K562 (cell line): ENCODE measurements at regions not wholly inside any gene's neighbourhood (a gene's known extent, or its start where the extent isn't known, plus 50 kb on each side); places are given as distances from the start of the nearest gene placed in this dataset.

ENCODE experiments used
- ATAC-seq: fragments of 200-7000 bp; cut with Tn5 transposase; 3 replicates; pipeline ENCODE4 v1.9.1; 2020; ENCODE audit warnings: moderate library complexity
- BruUV-seq: library from RNA; stranded (reverse); fragments of 400-500 nt; replicated peaks from 2 replicates; lab custom pipeline; 2021; lab: Mats Ljungman, UMichigan
- CTCF ChIA-PET: fragments of 300-600 bp; formaldehyde crosslinking; extraction: SDS; loops from one replicate; lab custom pipeline; 2021; ENCODE audit warnings: low intra/inter-chr PET ratio; lab: Yijun Ruan, JAX
- POLR2A ChIA-PET: fragments of 300-600, 350-650 bp; sonication (Branson Sonifier 250); formaldehyde crosslinking; extraction: SDS; loops from one replicate; lab custom pipeline; 2021; ENCODE audit warnings: antibody characterized with exemption, inconsistent platforms; lab: Yijun Ruan, JAX
- DNase-seq, 4 experiments: peaks; one replicate each; pipeline versions ENCODE4 v3.0.0 to v3.0.0-alpha.2; 2011 to 2018; ENCODE audit warnings: low spot score in 3 of 4, mixed read lengths in 3 of 4; ENCODE audit errors: extremely low read depth in 1 of 4
- FAIRE-seq: peaks from 2 replicates; lab custom pipeline; 2011; peaks lifted over from hg19 to GRCh38; lab: Jason Lieb, UNC
- H2AFZ ChIP-seq: 2 replicates; pipeline ENCODE4 v1.6.0; 2011; ENCODE audit warnings: low read depth, low read length, control low read depth, inconsistent platforms
- H3K27ac ChIP-seq: fragments of 200-600 bp; 3 replicates; pipeline ENCODE4 v1.8.0; 2011; ENCODE audit warnings: low read depth, mild to moderate bottlenecking, control low read depth, inconsistent platforms, low read length, moderate library complexity, mixed read lengths; ENCODE audit errors: extremely low read depth
- H3K27me3 ChIP-seq, 2 experiments: fragments of 300-600 bp in 1 of 2; 2 replicates in 1 of 2; 3 replicates in 1 of 2; pipeline versions ENCODE4 v1.6.0 to v1.8.0; 2011; ENCODE audit warnings: inconsistent platforms in 2 of 2, low read length in 2 of 2, mild to moderate bottlenecking in 1 of 2, mixed read lengths in 1 of 2, moderate library complexity in 1 of 2; ENCODE audit not compliant: control insufficient read depth in 2 of 2, insufficient read depth in 2 of 2
- H3K36me3 ChIP-seq: fragments of 300-600 bp; 3 replicates; pipeline ENCODE4 v1.8.0; 2011; ENCODE audit warnings: mild to moderate bottlenecking, low read length, inconsistent platforms; ENCODE audit not compliant: control insufficient read depth, insufficient read depth
- H3K4me1 ChIP-seq, 2 experiments: fragments of 200-600 bp in 1 of 2; replicated peaks in 1 of 2; 2 replicates in 1 of 2; 3 replicates in 1 of 2; pipeline versions ENCODE4 v1.5.1 to v1.8.0; 2011; ENCODE audit warnings: inconsistent platforms in 2 of 2, low read length in 2 of 2, mild to moderate bottlenecking in 1 of 2, mixed read lengths in 1 of 2, moderate library complexity in 1 of 2; ENCODE audit not compliant: control insufficient read depth in 2 of 2, insufficient read depth in 2 of 2
- H3K4me2 ChIP-seq: 2 replicates; pipeline ENCODE4 v1.6.1; 2011; ENCODE audit warnings: low read length, control low read depth, inconsistent platforms, mixed read lengths; ENCODE audit not compliant: insufficient read depth
- H3K4me3 ChIP-seq: fragments of 200-600 bp; sonication (generic), shearing (Covaris generic); 2 replicates; pipeline ENCODE4 v1.5.1; 2016; ENCODE audit warnings: control low read depth, inconsistent platforms
- H3K79me2 ChIP-seq: fragments of 200-600 bp; 3 replicates; pipeline ENCODE4 v1.8.0; 2011; ENCODE audit warnings: low read length, inconsistent platforms; ENCODE audit not compliant: control insufficient read depth, insufficient read depth
- H3K9ac ChIP-seq, 2 experiments: 2 replicates each; pipeline versions ENCODE4 v1.6.0 to v1.6.1; 2011; ENCODE audit warnings: low read depth in 2 of 2, low read length in 2 of 2, control low read depth in 1 of 2, inconsistent platforms in 1 of 2, mild to moderate bottlenecking in 1 of 2, mixed read lengths in 1 of 2; ENCODE audit not compliant: insufficient read depth in 1 of 2
- H3K9me1 ChIP-seq: one replicate; pipeline ENCODE4 v1.6.0; 2011; ENCODE audit warnings: inconsistent platforms, mild to moderate bottlenecking, low read length, moderate library complexity; ENCODE audit not compliant: control insufficient read depth, insufficient read depth
- H3K9me3 ChIP-seq: replicated peaks from 2 replicates; pipeline ENCODE4 v1.5.1; 2011; ENCODE audit warnings: low read depth, low read length, inconsistent platforms; ENCODE audit not compliant: control insufficient read depth, insufficient read depth
- H4K20me1 ChIP-seq: replicated peaks from 2 replicates; pipeline ENCODE4 v1.6.1; 2011; ENCODE audit warnings: low read length, inconsistent platforms, mixed read lengths; ENCODE audit not compliant: control insufficient read depth, insufficient read depth
- PRMT5 ChIP-seq: sonication (generic); formaldehyde crosslinking; IDR thresholded peaks from 2 replicates; pipeline ENCODE4 v1.5.0; 2020; ENCODE audit warnings: missing genetic modification reagents
- SMARCC2 ChIP-seq: fragments of 450-650 bp; IDR thresholded peaks from 2 replicates; pipeline ENCODE4 v1.6.1; 2017; ENCODE audit warnings: antibody characterized with exemption, moderate library complexity, mild to moderate bottlenecking, low read depth
- TEAD1 ChIP-seq, 2 experiments: fragments of 450-650 bp in 1 of 2; sonication (generic) in 1 of 2; formaldehyde crosslinking; IDR thresholded peaks; 2 replicates each; pipeline versions ENCODE4 v1.4.0 to v1.8.0; 2020 to 2022; ENCODE audit warnings: mild to moderate bottlenecking in 2 of 2, missing genetic modification reagents in 1 of 2
- ZNF280A ChIP-seq: fragments of 450-650 bp; IDR thresholded peaks from 2 replicates; pipeline ENCODE4 v1.6.1; 2018; ENCODE audit warnings: mild to moderate bottlenecking, low read depth; ENCODE audit not compliant: partially characterized antibody
- WGBS: fragments of 100-300 bp; shearing (Covaris generic); methylation state at CpG from one replicate; pipeline ENCODE4 v1.1.6; 2016; ENCODE audit warnings: low coverage, mixed read lengths; ENCODE audit not compliant: insufficient coverage; ENCODE audit errors: missing lambda C conversion rate; 5-methylcytosine and 5-hydroxymethylcytosine counted together
- in situ Hi-C: fragments of 300-500 bp; cut with MboI; formaldehyde crosslinking; loops from 4 replicates; pipeline ENCODE4 v1.15.0; 2018; ENCODE audit warnings: inconsistent platforms, mixed read lengths
- intact Hi-C: fragments of 100-400 bp; cut with micrococcal nuclease; formaldehyde crosslinking; loops from 2 replicates; pipeline ENCODE4 v1.14.2; 2022

GRCh38 chr1:188240772-188241406, 1412.1 kb downstream of the PLA2G4A start:
- Histone ChIP-seq H3K4me3 (no peak overlapping the region), H3K4me1 (no peaks in the 10 kb centered on the region), H3K9ac (no peak overlapping the region), H3K27ac (no peak overlapping the region), H3K9me1 (no peaks in the 10 kb centered on the region), H3K9me3 (0 out of 2 replicates have a peak, but pooled peaks cover 2% of the 10 kb centered on the region), H3K4me2 (no peak overlapping the region), H3K36me3 (no peaks in the 10 kb centered on the region), H3K27me3 (no peaks in the 10 kb centered on the region), H2AFZ (no peak overlapping the region), H3K79me2 (no peaks in the 10 kb centered on the region), H4K20me1 (no peaks in the 10 kb centered on the region)
- POLR2A ChIA-PET = no interaction called here
- FAIRE-seq (no peak), DNase-seq (no peak), ATAC-seq (no peak)
- in situ Hi-C loops (no loop called here), intact Hi-C loops (no loop called here)
- 2% methylated on average over 3 of the region's 3 CpGs for WGBS
- CTCF ChIA-PET = no interaction called here
- TF ChIP-seq SMARCC2 (no peak), PRMT5 (no peak)
- no TSS peak for BruUV-seq

- Histone ChIP-seq H4K20me1 (no peaks in the 10 kb centered on the region), H3K36me3 (no peaks in the 10 kb centered on the region), H3K27me3 (no peaks in the 10 kb centered on the region), H3K79me2 (no peaks in the 10 kb centered on the region), H3K9me3 (0 out of 2 replicates have a peak, but pooled peaks cover 2% of the 10 kb centered on the region), H3K4me3 (no peak overlapping the region), H2AFZ (no peak overlapping the region), H3K4me2 (no peak overlapping the region), H3K9ac (no peak overlapping the region), H3K9me1 (no peaks in the 10 kb centered on the region), H3K4me1 (no peaks in the 10 kb centered on the region), H3K27ac (no peak overlapping the region)
- POLR2A ChIA-PET = no interaction called here
- ATAC-seq (no peak), FAIRE-seq (no peak), DNase-seq (no peak)
- BruUV-seq = no TSS peak
- CTCF ChIA-PET = no interaction called here
- WGBS = 4% methylated on average over 4 of the region's 4 CpGs
- in situ Hi-C loops = no loop called here
- TF ChIP-seq TEAD1 (CRISPR knock-in tag; IDR thresholded peaks at IDR 0.05) = no peak
- TF ChIP-seq ZNF280A = no peak
- intact Hi-C loops = no loop called here
These were observed 1412.9 kb downstream of the PLA2G4A start for GRCh38 chr1:188241629-188242028.
